Hepatocyte (in vitro differentiated cells): ENCODE measurements at regions not wholly inside any gene's neighbourhood (a gene's known extent, or its start where the extent isn't known, plus 50 kb on each side); places are given as distances from the start of the nearest gene placed in this dataset.

Experiments
- CTCF ChIP-seq: fragments of 200-600 bp; sonication (generic); IDR thresholded peaks from 2 replicates; pipeline ENCODE4 v1.5.1; 2016; ENCODE audit warnings: antibody characterized with exemption, mild to moderate bottlenecking; ENCODE audit not compliant: poor library complexity
- EZH2 ChIP-seq: fragments of 200-600 bp; sonication (generic); IDR thresholded peaks from 2 replicates; pipeline ENCODE4 v1.6.1; 2016; ENCODE audit warnings: antibody characterized with exemption, mild to moderate bottlenecking, borderline replicate concordance
- EZH2phosphoT487 ChIP-seq: fragments of 200-600 bp; sonication (generic); IDR thresholded peaks from one replicate; pipeline ENCODE4 v1.6.1; 2018; ENCODE audit warnings: antibody characterized with exemption, mild to moderate bottlenecking, low read depth, moderate library complexity; ENCODE audit not compliant: unreplicated experiment, severe bottlenecking

- no peak for TF ChIP-seq CTCF
- no peak for TF ChIP-seq EZH2
- no peak for TF ChIP-seq EZH2phosphoT487
These were observed 195.9 kb upstream of the LDB2 start for GRCh38 chr4:17094159-17094875.
